HG03066 (cell line): ENCODE measurements at regions not wholly inside any gene's neighbourhood (a gene's known extent, or its start where the extent isn't known, plus 50 kb on each side); places are given as distances from the start of the nearest gene placed in this dataset.
A peak's percentile ranks its signal among the peaks of the same experiment; 100 is the strongest.
"Not testable (repeated sequence)": the region's sequence is repeated elsewhere in the genome, so short reads cannot be mapped to it uniquely, and the experiment has no call there.

ENCODE experiments used
- ATAC-seq: cut with Tn5 transposase; IDR thresholded peaks from one replicate; pipeline ENCODE4 v1.9.1; 2021; ENCODE audit warnings: low read depth; ENCODE audit not compliant: unreplicated experiment

GRCh38 chr9:38342532-38342931, 50.0 kb upstream of the ALDH1B1 start:
- ATAC-seq: no peak

- no peak for ATAC-seq
Measured at GRCh38 chr9:38342096-38342495, 50.4 kb upstream of the ALDH1B1 start.

- ATAC-seq: no peak
Measured at GRCh38 chr9:38339496-38339895, 53.0 kb upstream of the ALDH1B1 start.

GRCh38 chr9:38339087-38339486, 53.4 kb upstream of the ALDH1B1 start:
- ATAC-seq: no peak

- ATAC-seq: no peak
Measured at GRCh38 chr9:38338342-38339018, 54.0 kb upstream of the ALDH1B1 start.

- ATAC-seq: no peak
Measured at GRCh38 chr9:38337706-38338264, 54.7 kb upstream of the ALDH1B1 start.

- no peak for ATAC-seq
Measured at GRCh38 chr9:38337181-38337580, 55.3 kb upstream of the ALDH1B1 start.

- ATAC-seq: no peak
Measured at GRCh38 chr9:38336341-38336740, 56.2 kb upstream of the ALDH1B1 start.

GRCh38 chr9:38335686-38336085, 56.8 kb upstream of the ALDH1B1 start:
- no peak for ATAC-seq

- ATAC-seq: no peak
Measured at GRCh38 chr9:38334234-38334633, 58.3 kb upstream of the ALDH1B1 start.

- ATAC-seq: no peak
Measured at GRCh38 chr9:38333047-38333446, 59.5 kb upstream of the ALDH1B1 start.

GRCh38 chr9:38332625-38333024, 59.9 kb upstream of the ALDH1B1 start:
- no peak for ATAC-seq

- no peak for ATAC-seq
Measured at GRCh38 chr9:38331141-38331540, 61.4 kb upstream of the ALDH1B1 start.

- ATAC-seq: no peak
Measured at GRCh38 chr9:38329968-38330367, 62.5 kb upstream of the ALDH1B1 start.

- no peak for ATAC-seq
Measured at GRCh38 chr9:38328765-38329164, 63.7 kb upstream of the ALDH1B1 start.

- ATAC-seq: no peak
Measured at GRCh38 chr9:38326122-38326521, 66.4 kb upstream of the ALDH1B1 start.

GRCh38 chr9:38324213-38324612, 68.3 kb upstream of the ALDH1B1 start:
- not testable (repeated sequence) for ATAC-seq

GRCh38 chr9:38322937-38323336, 69.6 kb upstream of the ALDH1B1 start:
- ATAC-seq: no peak

GRCh38 chr9:38319496-38320173, 72.9 kb upstream of the ALDH1B1 start:
- ATAC-seq: no peak

GRCh38 chr9:38318759-38319495, 73.6 kb upstream of the ALDH1B1 start:
- peak; percentile 76 for ATAC-seq

GRCh38 chr9:38316166-38316780, 76.2 kb upstream of the ALDH1B1 start:
- no peak for ATAC-seq
